ENCODE measurements at regions not wholly inside any gene's neighbourhood (a gene's known extent, or its start where the extent isn't known, plus 50 kb on each side); places are given as distances from the start of the nearest gene placed in this dataset.

GRCh38 chr6:102994866-102995265, 1601.4 kb downstream of the GRIK2 start:
- H3K4me1 ChIP-seq (ENCODE audit: control insufficient read depth in 1 of 2, insufficient read depth in 2 of 2, low read length in 2 of 2) = no peaks in the 10 kb centered on the region
- H3K4me3 ChIP-seq (ENCODE audit: low read length in 2 of 2) = no peak overlapping the region
- 70 to 73% methylated on average over 1 of the region's 1 CpG for WGBS, 2 donors
- H3K27me3 ChIP-seq (ENCODE audit: control insufficient read depth in 1 of 2, insufficient read depth in 2 of 2, low read length in 1 of 2) = no peaks in the 10 kb centered on the region
- intact Hi-C loops (cut with DNase I) = no loop called here
- H3K9me3 ChIP-seq (ENCODE audit: control insufficient read depth, low read length) = no peaks in the 10 kb centered on the region
- DNase-seq = no peak
- no peak for ATAC-seq (ENCODE audit: low FRiP score)
- no peak overlapping the region for H3K27ac ChIP-seq (ENCODE audit: low read depth in 1 of 2, low read length in 2 of 2)
- no peaks in the 10 kb centered on the region for H3K36me3 ChIP-seq (ENCODE audit: control insufficient read depth in 1 of 2, insufficient read depth in 2 of 2, low read length in 1 of 2)

GRCh38 chr6:102986086-102986485, 1592.6 kb downstream of the GRIK2 start:
- intact Hi-C loops (cut with DNase I) = no loop called here
- no peak overlapping the region for H3K4me3 ChIP-seq (ENCODE audit: low read length in 2 of 2)

GRCh38 chr6:102984357-102984756, 1590.8 kb downstream of the GRIK2 start:
- Histone ChIP-seq H3K27ac (ENCODE audit: low read depth in 1 of 2, low read length in 2 of 2) (no peak overlapping the region), H3K4me3 (ENCODE audit: low read length in 2 of 2) (no peak overlapping the region), H3K27me3 (ENCODE audit: control insufficient read depth in 1 of 2, insufficient read depth in 2 of 2, low read length in 1 of 2) (no peaks in the 10 kb centered on the region), H3K4me1 (ENCODE audit: control insufficient read depth in 1 of 2, insufficient read depth in 2 of 2, low read length in 2 of 2) (no peaks in the 10 kb centered on the region), H3K36me3 (ENCODE audit: control insufficient read depth in 1 of 2, insufficient read depth in 2 of 2, low read length in 1 of 2) (no peaks in the 10 kb centered on the region), H3K9me3 (ENCODE audit: control insufficient read depth, low read length) (peaks cover 1% of the 10 kb centered on the region)
- ATAC-seq (ENCODE audit: low FRiP score) (no peak), DNase-seq (no peak)
- 90 to 92% methylated on average over 1 of the region's 1 CpG for WGBS, 2 donors
- intact Hi-C loops (cut with DNase I) = no loop called here

More at GRCh38 chr6:102986086-102986485, 1592.6 kb downstream of the GRIK2 start:
- no peak for DNase-seq
- Histone ChIP-seq H3K9me3 (ENCODE audit: control insufficient read depth, low read length) (peaks cover 1% of the 10 kb centered on the region), H3K27me3 (ENCODE audit: control insufficient read depth in 1 of 2, insufficient read depth in 2 of 2, low read length in 1 of 2) (no peaks in the 10 kb centered on the region), H3K36me3 (ENCODE audit: control insufficient read depth in 1 of 2, insufficient read depth in 2 of 2, low read length in 1 of 2) (no peaks in the 10 kb centered on the region), H3K27ac (ENCODE audit: low read depth in 1 of 2, low read length in 2 of 2) (no peak overlapping the region), H3K4me1 (ENCODE audit: control insufficient read depth in 1 of 2, insufficient read depth in 2 of 2, low read length in 2 of 2) (no peaks in the 10 kb centered on the region)
- no peak for ATAC-seq (ENCODE audit: low FRiP score)

GRCh38 chr6:102981490-102982015, 1588.0 kb downstream of the GRIK2 start:
- Histone ChIP-seq H3K27ac (ENCODE audit: low read depth in 1 of 2, low read length in 2 of 2) (no peak overlapping the region), H3K27me3 (ENCODE audit: control insufficient read depth in 1 of 2, insufficient read depth in 2 of 2, low read length in 1 of 2) (no peaks in the 10 kb centered on the region), H3K4me1 (ENCODE audit: control insufficient read depth in 1 of 2, insufficient read depth in 2 of 2, low read length in 2 of 2) (no peaks in the 10 kb centered on the region), H3K4me3 (ENCODE audit: low read length in 2 of 2) (no peak overlapping the region), H3K36me3 (ENCODE audit: control insufficient read depth in 1 of 2, insufficient read depth in 2 of 2, low read length in 1 of 2) (no peaks in the 10 kb centered on the region), H3K9me3 (ENCODE audit: control insufficient read depth, low read length) (no peaks in the 10 kb centered on the region)
- no peak for ATAC-seq (ENCODE audit: low FRiP score)
- DNase-seq = no peak
- intact Hi-C loops (cut with DNase I) = no loop called here
- 64 to 72% methylated on average over 2 of the region's 2 CpGs for WGBS, 2 donors

- Histone ChIP-seq H3K27ac (ENCODE audit: low read depth in 1 of 2, low read length in 2 of 2) (no peak overlapping the region), H3K4me1 (ENCODE audit: control insufficient read depth in 1 of 2, insufficient read depth in 2 of 2, low read length in 2 of 2) (no peaks in the 10 kb centered on the region), H3K36me3 (ENCODE audit: control insufficient read depth in 1 of 2, insufficient read depth in 2 of 2, low read length in 1 of 2) (no peaks in the 10 kb centered on the region), H3K4me3 (ENCODE audit: low read length in 2 of 2) (no peak overlapping the region), H3K9me3 (ENCODE audit: control insufficient read depth, low read length) (no peaks in the 10 kb centered on the region), H3K27me3 (ENCODE audit: control insufficient read depth in 1 of 2, insufficient read depth in 2 of 2, low read length in 1 of 2) (no peaks in the 10 kb centered on the region)
- ATAC-seq (ENCODE audit: low FRiP score) (no peak), DNase-seq (no peak)
- intact Hi-C loops (cut with DNase I) = no loop called here
- WGBS, 2 donors = 74 to 81% methylated on average over 1 of the region's 1 CpG
Observed at GRCh38 chr6:102980951-102981350, 1587.4 kb downstream of the GRIK2 start.

- no peak for DNase-seq
- peaks cover 0 to 1% of the 10 kb centered on the region in 2 donors for H3K4me1 ChIP-seq (ENCODE audit: control insufficient read depth in 1 of 2, insufficient read depth in 2 of 2, low read length in 2 of 2)
- ATAC-seq (ENCODE audit: low FRiP score) = no peak
- H3K27ac ChIP-seq (ENCODE audit: low read depth in 1 of 2, low read length in 2 of 2) = no peak overlapping the region
- no peaks in the 10 kb centered on the region for H3K27me3 ChIP-seq (ENCODE audit: control insufficient read depth in 1 of 2, insufficient read depth in 2 of 2, low read length in 1 of 2)
- H3K4me3 ChIP-seq (ENCODE audit: low read length in 2 of 2) = no peak overlapping the region
- H3K9me3 ChIP-seq (ENCODE audit: control insufficient read depth, low read length) = no peaks in the 10 kb centered on the region
- H3K36me3 ChIP-seq (ENCODE audit: control insufficient read depth in 1 of 2, insufficient read depth in 2 of 2, low read length in 1 of 2) = no peaks in the 10 kb centered on the region
- intact Hi-C loops (cut with DNase I) = no loop called here
Observed at GRCh38 chr6:102961902-102962301, 1568.4 kb downstream of the GRIK2 start.

- ATAC-seq (ENCODE audit: low FRiP score) (no peak), DNase-seq (no peak)
- no peaks in the 10 kb centered on the region for H3K36me3 ChIP-seq (ENCODE audit: control insufficient read depth in 1 of 2, insufficient read depth in 2 of 2, low read length in 1 of 2)
- intact Hi-C loops (cut with DNase I) = no loop called here
- H3K27ac ChIP-seq (ENCODE audit: low read depth in 1 of 2, low read length in 2 of 2) = no peak overlapping the region
- H3K4me3 ChIP-seq (ENCODE audit: low read length in 2 of 2) = no peak overlapping the region
- H3K27me3 ChIP-seq (ENCODE audit: control insufficient read depth in 1 of 2, insufficient read depth in 2 of 2, low read length in 1 of 2) = no peaks in the 10 kb centered on the region
- H3K4me1 ChIP-seq (ENCODE audit: control insufficient read depth in 1 of 2, insufficient read depth in 2 of 2, low read length in 2 of 2) = no peaks in the 10 kb centered on the region
- no peaks in the 10 kb centered on the region for H3K9me3 ChIP-seq (ENCODE audit: control insufficient read depth, low read length)
- WGBS, 2 donors = 46 to 49% methylated on average over 3 of the region's 3 CpGs
Observed at GRCh38 chr6:102950967-102951366, 1557.5 kb downstream of the GRIK2 start.

GRCh38 chr6:102944475-102944874, 1551.0 kb downstream of the GRIK2 start:
- ATAC-seq (ENCODE audit: low FRiP score) (no peak), DNase-seq (no peak)
- no peak overlapping the region for H3K27ac ChIP-seq (ENCODE audit: low read depth in 1 of 2, low read length in 2 of 2)
- H3K36me3 ChIP-seq (ENCODE audit: control insufficient read depth in 1 of 2, insufficient read depth in 2 of 2, low read length in 1 of 2) = no peaks in the 10 kb centered on the region
- H3K9me3 ChIP-seq (ENCODE audit: control insufficient read depth, low read length) = no peaks in the 10 kb centered on the region
- H3K27me3 ChIP-seq (ENCODE audit: control insufficient read depth in 1 of 2, insufficient read depth in 2 of 2, low read length in 1 of 2) = no peaks in the 10 kb centered on the region
- H3K4me3 ChIP-seq (ENCODE audit: low read length in 2 of 2) = no peak overlapping the region
- WGBS, 2 donors = 27 to 39% methylated on average over 1 of the region's 1 CpG
- H3K4me1 ChIP-seq (ENCODE audit: control insufficient read depth in 1 of 2, insufficient read depth in 2 of 2, low read length in 2 of 2) = no peaks in the 10 kb centered on the region
- intact Hi-C loops (cut with DNase I) = no loop called here

GRCh38 chr6:102942206-102942605, 1548.7 kb downstream of the GRIK2 start:
- DNase-seq (no peak), ATAC-seq (ENCODE audit: low FRiP score) (no peak)
- no peaks in the 10 kb centered on the region for H3K27me3 ChIP-seq (ENCODE audit: control insufficient read depth in 1 of 2, insufficient read depth in 2 of 2, low read length in 1 of 2)
- intact Hi-C loops (cut with DNase I) = no loop called here
- H3K27ac ChIP-seq (ENCODE audit: low read depth in 1 of 2, low read length in 2 of 2) = no peak overlapping the region
- no peaks in the 10 kb centered on the region for H3K36me3 ChIP-seq (ENCODE audit: control insufficient read depth in 1 of 2, insufficient read depth in 2 of 2, low read length in 1 of 2)
- H3K4me3 ChIP-seq (ENCODE audit: low read length in 2 of 2) = no peak overlapping the region
- H3K4me1 ChIP-seq (ENCODE audit: control insufficient read depth in 1 of 2, insufficient read depth in 2 of 2, low read length in 2 of 2) = no peaks in the 10 kb centered on the region
- no peaks in the 10 kb centered on the region for H3K9me3 ChIP-seq (ENCODE audit: control insufficient read depth, low read length)
